ENCODE measurements at regions not wholly inside any gene's neighbourhood (a gene's known extent, or its start where the extent isn't known, plus 50 kb on each side); places are given as distances from the start of the nearest gene placed in this dataset.

- no peaks in the 10 kb centered on the region for H3K27me3 ChIP-seq
- H3K36me3 ChIP-seq, result no peaks in the 10 kb centered on the region
- DNase-seq, result no peak
- TF ChIP-seq CTCF (IDR thresholded peaks at IDR 0.05) (no peak), POLR2A (IDR thresholded peaks at IDR 0.05) (no peak)
- H3K9me3 ChIP-seq, result no peaks in the 10 kb centered on the region
- H3K27ac ChIP-seq, result peak overlapping the region in 1 of 4 donors; percentile 5
- no peak overlapping the region for H3K4me3 ChIP-seq
- no peaks in the 10 kb centered on the region for H3K4me1 ChIP-seq
Measured at GRCh38 chr2:12534646-12535263, 182.0 kb upstream of the TRIB2 start.

GRCh38 chr2:12536976-12537375 lies 179.8 kb upstream of the TRIB2 start:
- TF ChIP-seq POLR2A (IDR thresholded peaks at IDR 0.05) (no peak), CTCF (IDR thresholded peaks at IDR 0.05) (no peak)
- no peaks in the 10 kb centered on the region for H3K36me3 ChIP-seq
- no peaks in the 10 kb centered on the region for H3K4me1 ChIP-seq
- peak overlapping the region in 1 of 4 donors; percentile 40 for H3K27ac ChIP-seq
- DNase-seq, result no peak
- H3K4me3 ChIP-seq, result no peak overlapping the region
- no peaks in the 10 kb centered on the region for H3K9me3 ChIP-seq
- H3K27me3 ChIP-seq, result no peaks in the 10 kb centered on the region

- Histone ChIP-seq H3K36me3 (no peaks in the 10 kb centered on the region), H3K27ac (peak overlapping the region in 1 of 4 donors; percentile 31), H3K4me1 (no peaks in the 10 kb centered on the region), H3K27me3 (no peaks in the 10 kb centered on the region), H3K9me3 (no peaks in the 10 kb centered on the region), H3K4me3 (no peak overlapping the region)
- TF ChIP-seq POLR2A (IDR thresholded peaks at IDR 0.05) (no peak), CTCF (IDR thresholded peaks at IDR 0.05) (no peak)
- DNase-seq, result no peak
Measured at GRCh38 chr2:12538138-12538694, 178.5 kb upstream of the TRIB2 start.

GRCh38 chr2:12539336-12539735 lies 177.4 kb upstream of the TRIB2 start:
- Histone ChIP-seq H3K27me3 (no peaks in the 10 kb centered on the region), H3K36me3 (no peaks in the 10 kb centered on the region), H3K9me3 (no peaks in the 10 kb centered on the region), H3K4me1 (no peaks in the 10 kb centered on the region), H3K4me3 (no peak overlapping the region), H3K27ac (no peak overlapping the region)
- no peak for TF ChIP-seq CTCF (IDR thresholded peaks at IDR 0.05)
- no peak for TF ChIP-seq POLR2A (IDR thresholded peaks at IDR 0.05)
- no peak for DNase-seq

DNA sequence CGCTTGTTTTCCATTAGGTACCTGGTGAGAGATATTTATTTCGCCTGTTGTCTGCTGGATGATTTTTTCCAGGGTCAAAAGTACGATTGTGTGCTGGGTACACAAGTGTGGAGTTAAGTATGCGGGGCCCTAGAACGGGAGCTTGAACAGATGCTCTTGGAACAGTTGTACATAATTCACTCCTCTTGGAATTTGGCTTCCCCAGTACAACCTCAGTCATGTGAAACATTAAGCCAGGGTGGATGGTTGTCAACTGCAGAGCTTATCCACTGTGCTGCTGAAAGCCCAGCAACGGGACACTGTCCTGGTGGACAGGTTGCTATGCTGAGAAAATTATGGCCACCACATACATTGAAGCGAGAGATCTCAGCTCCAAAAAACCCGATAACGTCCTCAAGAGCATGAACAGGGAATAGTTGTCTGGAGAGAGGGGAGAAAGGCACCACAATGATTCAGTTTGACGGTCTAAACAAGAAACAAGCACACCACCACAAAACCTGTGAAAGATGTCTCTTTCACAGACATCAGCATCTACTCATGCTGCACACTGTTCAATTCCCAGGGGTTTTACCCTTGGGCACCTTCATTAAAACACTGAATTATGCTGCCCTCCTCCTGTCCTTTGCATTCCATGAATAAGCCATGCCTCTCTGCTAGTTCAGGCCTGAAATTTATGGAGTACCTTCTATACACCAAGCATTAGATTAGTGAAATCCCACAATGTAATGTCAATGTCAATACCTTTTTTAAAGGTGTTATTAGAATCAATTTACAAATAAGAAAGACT lies 176.8 kb upstream of the TRIB2 start:
- Histone ChIP-seq H3K4me1 (no peaks in the 10 kb centered on the region), H3K36me3 (no peaks in the 10 kb centered on the region), H3K27me3 (no peaks in the 10 kb centered on the region), H3K4me3 (no peak overlapping the region), H3K9me3 (no peaks in the 10 kb centered on the region), H3K27ac (no peak overlapping the region)
- TF ChIP-seq POLR2A (IDR thresholded peaks at IDR 0.05) (no peak), CTCF (IDR thresholded peaks at IDR 0.05) (no peak)
- no peak for DNase-seq

All from Peyer's patch (tissue), 4 donors.